ENCODE measurements at regions not wholly inside any gene's neighbourhood (a gene's known extent, or its start where the extent isn't known, plus 50 kb on each side); places are given as distances from the start of the nearest gene placed in this dataset.
"Not testable (repeated sequence)": the region's sequence is repeated elsewhere in the genome, so short reads cannot be mapped to it uniquely, and the experiment has no call there.

- WGBS: 88% methylated on average over 2 of the region's 3 CpGs
- DNase-seq: no peak
- Histone ChIP-seq H3K18ac (ENCODE audit: low read depth in 1 of 2, low read length in 2 of 2) (no peak overlapping the region), H3K9ac (ENCODE audit: low read length) (no peak overlapping the region), H3K27ac (ENCODE audit: low read length, poor library complexity, severe bottlenecking) (no peak overlapping the region), H3K4me2 (ENCODE audit: low read length, poor library complexity, severe bottlenecking) (no peak overlapping the region), H2AFZ (ENCODE audit: low read depth, low read length) (no peak overlapping the region), H3K79me1 (replicated peaks; ENCODE audit: low read length, poor library complexity, severe bottlenecking) (no peaks in the 10 kb centered on the region), H2BK120ac (ENCODE audit: low read depth, low read length) (no peak overlapping the region), H3K27me3 (ENCODE audit: control insufficient read depth in 1 of 2, insufficient read depth in 1 of 2, low read length in 2 of 2) (no peaks in the 10 kb centered on the region), H3K23ac (ENCODE audit: low read length in 2 of 2) (no peak overlapping the region), H3K4ac (ENCODE audit: low read depth in 1 of 2, low read length in 2 of 2) (no peak overlapping the region), H2BK5ac (ENCODE audit: low read depth, low read length, poor library complexity, severe bottlenecking) (no peak overlapping the region), H3K4me1 (ENCODE audit: control insufficient read depth, insufficient read depth, low read depth, low read length) (no peaks in the 10 kb centered on the region), H2AK5ac (ENCODE audit: low read length, severe bottlenecking) (no peak overlapping the region), H2BK15ac (ENCODE audit: low read depth, poor library complexity, severe bottlenecking) (no peak overlapping the region), H3K4me3 (ENCODE audit: insufficient read depth in 1 of 2, low read depth in 1 of 2, low read length in 2 of 2) (no peak overlapping the region), H3K36me3 (ENCODE audit: control insufficient read depth in 1 of 2, insufficient read depth in 2 of 2, low read depth in 1 of 2, low read length in 2 of 2) (no peaks in the 10 kb centered on the region), H2BK12ac (ENCODE audit: low read length in 2 of 2) (no peak overlapping the region), H3K9me3 (ENCODE audit: control insufficient read depth, low read length) (no peaks in the 10 kb centered on the region), H4K91ac (ENCODE audit: low read length) (no peak overlapping the region), H4K8ac (ENCODE audit: low read length) (no peak overlapping the region), H3K14ac (ENCODE audit: low read length in 2 of 2) (no peak overlapping the region)
These were observed 371.5 kb downstream of the RAB38 start for GRCh38 chr11:87803748-87804147.

GRCh38 chr11:87784862-87785261 lies 390.4 kb downstream of the RAB38 start:
- H3K79me1 ChIP-seq (replicated peaks; ENCODE audit: low read length, poor library complexity, severe bottlenecking); H3K18ac ChIP-seq (ENCODE audit: low read depth in 1 of 2, low read length in 2 of 2); H4K91ac ChIP-seq (ENCODE audit: low read length); H3K27ac ChIP-seq (ENCODE audit: low read length, poor library complexity, severe bottlenecking); H2AFZ ChIP-seq (ENCODE audit: low read depth, low read length); H3K36me3 ChIP-seq (ENCODE audit: control insufficient read depth in 1 of 2, insufficient read depth in 2 of 2, low read depth in 1 of 2, low read length in 2 of 2); H4K8ac ChIP-seq (ENCODE audit: low read length); H3K14ac ChIP-seq (ENCODE audit: low read length in 2 of 2); H3K4me2 ChIP-seq (ENCODE audit: low read length, poor library complexity, severe bottlenecking); H2AK5ac ChIP-seq (ENCODE audit: low read length, severe bottlenecking); H3K4me1 ChIP-seq (ENCODE audit: control insufficient read depth, insufficient read depth, low read depth, low read length); DNase-seq; H3K23ac ChIP-seq (ENCODE audit: low read length in 2 of 2); H3K4ac ChIP-seq (ENCODE audit: low read depth in 1 of 2, low read length in 2 of 2); H2BK5ac ChIP-seq (ENCODE audit: low read depth, low read length, poor library complexity, severe bottlenecking); H3K27me3 ChIP-seq (ENCODE audit: control insufficient read depth in 1 of 2, insufficient read depth in 1 of 2, low read length in 2 of 2); H2BK12ac ChIP-seq (ENCODE audit: low read length in 2 of 2); H3K4me3 ChIP-seq (ENCODE audit: insufficient read depth in 1 of 2, low read depth in 1 of 2, low read length in 2 of 2); H3K9ac ChIP-seq (ENCODE audit: low read length); H2BK120ac ChIP-seq (ENCODE audit: low read depth, low read length); H3K9me3 ChIP-seq (ENCODE audit: control insufficient read depth, low read length); H2BK15ac ChIP-seq (ENCODE audit: low read depth, poor library complexity, severe bottlenecking): not testable (repeated sequence)
- WGBS: 91% methylated on average over 6 of the region's 7 CpGs

GRCh38 chr11:87780068-87780413 lies 395.2 kb downstream of the RAB38 start:
- no peak overlapping the region for H4K91ac ChIP-seq (ENCODE audit: low read length)
- H4K8ac ChIP-seq (ENCODE audit: low read length): no peak overlapping the region
- H2AK5ac ChIP-seq (ENCODE audit: low read length, severe bottlenecking): no peak overlapping the region
- no peak overlapping the region for H2AFZ ChIP-seq (ENCODE audit: low read depth, low read length)
- H3K36me3 ChIP-seq (ENCODE audit: control insufficient read depth in 1 of 2, insufficient read depth in 2 of 2, low read depth in 1 of 2, low read length in 2 of 2): no peaks in the 10 kb centered on the region
- H2BK5ac ChIP-seq (ENCODE audit: low read depth, low read length, poor library complexity, severe bottlenecking): no peak overlapping the region
- no peak overlapping the region for H3K4ac ChIP-seq (ENCODE audit: low read depth in 1 of 2, low read length in 2 of 2)
- no peak overlapping the region for H3K14ac ChIP-seq (ENCODE audit: low read length in 2 of 2)
- no peak overlapping the region for H3K27ac ChIP-seq (ENCODE audit: low read length, poor library complexity, severe bottlenecking)
- no peak overlapping the region for H2BK12ac ChIP-seq (ENCODE audit: low read length in 2 of 2)
- no peak overlapping the region for H3K18ac ChIP-seq (ENCODE audit: low read depth in 1 of 2, low read length in 2 of 2)
- no peaks in the 10 kb centered on the region for H3K27me3 ChIP-seq (ENCODE audit: control insufficient read depth in 1 of 2, insufficient read depth in 1 of 2, low read length in 2 of 2)
- H3K9me3 ChIP-seq (ENCODE audit: control insufficient read depth, low read length): no peaks in the 10 kb centered on the region
- no peaks in the 10 kb centered on the region for H3K79me1 ChIP-seq (replicated peaks; ENCODE audit: low read length, poor library complexity, severe bottlenecking)
- no peak overlapping the region for H2BK120ac ChIP-seq (ENCODE audit: low read depth, low read length)
- H3K23ac ChIP-seq (ENCODE audit: low read length in 2 of 2): no peak overlapping the region
- H2BK15ac ChIP-seq (ENCODE audit: low read depth, poor library complexity, severe bottlenecking): no peak overlapping the region
- H3K4me3 ChIP-seq (ENCODE audit: insufficient read depth in 1 of 2, low read depth in 1 of 2, low read length in 2 of 2): no peak overlapping the region
- no peak for DNase-seq
- no peaks in the 10 kb centered on the region for H3K4me1 ChIP-seq (ENCODE audit: control insufficient read depth, insufficient read depth, low read depth, low read length)
- no peak overlapping the region for H3K4me2 ChIP-seq (ENCODE audit: low read length, poor library complexity, severe bottlenecking)
- H3K9ac ChIP-seq (ENCODE audit: low read length): no peak overlapping the region

- no peaks in the 10 kb centered on the region for H3K9me3 ChIP-seq (ENCODE audit: control insufficient read depth, low read length)
- no peaks in the 10 kb centered on the region for H3K4me1 ChIP-seq (ENCODE audit: control insufficient read depth, insufficient read depth, low read depth, low read length)
- DNase-seq: no peak
- H2AFZ ChIP-seq (ENCODE audit: low read depth, low read length): no peak overlapping the region
- no peak overlapping the region for H3K4ac ChIP-seq (ENCODE audit: low read depth in 1 of 2, low read length in 2 of 2)
- no peak overlapping the region for H4K8ac ChIP-seq (ENCODE audit: low read length)
- H3K18ac ChIP-seq (ENCODE audit: low read depth in 1 of 2, low read length in 2 of 2): no peak overlapping the region
- no peak overlapping the region for H2AK5ac ChIP-seq (ENCODE audit: low read length, severe bottlenecking)
- H2BK12ac ChIP-seq (ENCODE audit: low read length in 2 of 2): no peak overlapping the region
- no peak overlapping the region for H3K4me2 ChIP-seq (ENCODE audit: low read length, poor library complexity, severe bottlenecking)
- H3K79me1 ChIP-seq (replicated peaks; ENCODE audit: low read length, poor library complexity, severe bottlenecking): no peaks in the 10 kb centered on the region
- H2BK15ac ChIP-seq (ENCODE audit: low read depth, poor library complexity, severe bottlenecking): no peak overlapping the region
- no peak overlapping the region for H2BK120ac ChIP-seq (ENCODE audit: low read depth, low read length)
- H3K14ac ChIP-seq (ENCODE audit: low read length in 2 of 2): no peak overlapping the region
- 33% methylated on average over 1 of the region's 2 CpGs for WGBS
- H3K36me3 ChIP-seq (ENCODE audit: control insufficient read depth in 1 of 2, insufficient read depth in 2 of 2, low read depth in 1 of 2, low read length in 2 of 2): no peaks in the 10 kb centered on the region
- H4K91ac ChIP-seq (ENCODE audit: low read length): no peak overlapping the region
- no peak overlapping the region for H3K9ac ChIP-seq (ENCODE audit: low read length)
- no peak overlapping the region for H3K27ac ChIP-seq (ENCODE audit: low read length, poor library complexity, severe bottlenecking)
- no peaks in the 10 kb centered on the region for H3K27me3 ChIP-seq (ENCODE audit: control insufficient read depth in 1 of 2, insufficient read depth in 1 of 2, low read length in 2 of 2)
- no peak overlapping the region for H3K4me3 ChIP-seq (ENCODE audit: insufficient read depth in 1 of 2, low read depth in 1 of 2, low read length in 2 of 2)
- H3K23ac ChIP-seq (ENCODE audit: low read length in 2 of 2): no peak overlapping the region
- H2BK5ac ChIP-seq (ENCODE audit: low read depth, low read length, poor library complexity, severe bottlenecking): no peak overlapping the region
These were observed 395.8 kb downstream of the RAB38 start for GRCh38 chr11:87779276-87780067.
